HEK293T (cell line): ENCODE measurements at regions not wholly inside any gene's neighbourhood (a gene's known extent, or its start where the extent isn't known, plus 50 kb on each side); places are given as distances from the start of the nearest gene placed in this dataset.

Experiments
- CTCF ChIA-PET: fragments of 350-600 bp; formaldehyde crosslinking; extraction: SDS; loops from one replicate; lab custom pipeline; 2021; ENCODE audit warnings: antibody characterized with exemption, inconsistent platforms; lab: Yijun Ruan, JAX
- POLR2A ChIA-PET: fragments of 350-600 bp; formaldehyde crosslinking; extraction: SDS; loops from one replicate; lab custom pipeline; 2020; ENCODE audit warnings: antibody characterized with exemption, inconsistent platforms; lab: Yijun Ruan, JAX
- DNase-seq: peaks from one replicate; pipeline ENCODE4 v3.0.0; 2012; ENCODE audit warnings: mixed read lengths; ENCODE audit errors: extremely low spot score
- ARNT ChIP-seq: fragments of 450-650 bp; IDR thresholded peaks from 2 replicates; pipeline ENCODE4 v1.6.1; 2017; ENCODE audit warnings: mild to moderate bottlenecking
- BHLHE40 ChIP-seq: fragments of 450-650 bp; IDR thresholded peaks from 2 replicates; pipeline ENCODE4 v1.6.1; 2016; ENCODE audit warnings: mild to moderate bottlenecking, moderate library complexity, borderline replicate concordance
- CTBP1 ChIP-seq: fragments of 450-650 bp; IDR thresholded peaks from 2 replicates; pipeline ENCODE4 v1.6.1; 2016; ENCODE audit warnings: borderline replicate concordance
- ELF4 ChIP-seq: fragments of 450-650 bp; IDR thresholded peaks from 2 replicates; pipeline ENCODE4 v1.6.1; 2017; ENCODE audit warnings: antibody characterized with exemption
- FOXA1 ChIP-seq: fragments of 450-650 bp; IDR thresholded peaks from 2 replicates; pipeline ENCODE4 v1.6.1; 2016; ENCODE audit warnings: mild to moderate bottlenecking
- FOXK2 ChIP-seq: fragments of 450-650 bp; IDR thresholded peaks from 2 replicates; pipeline ENCODE4 v1.6.1; 2016; ENCODE audit warnings: mild to moderate bottlenecking
- FOXM1 ChIP-seq: fragments of 450-650 bp; IDR thresholded peaks from 2 replicates; pipeline ENCODE4 v1.6.1; 2017; ENCODE audit warnings: mild to moderate bottlenecking, borderline replicate concordance
- HDGF ChIP-seq: fragments of 450-650 bp; IDR thresholded peaks from 2 replicates; pipeline ENCODE4 v1.6.1; 2017; ENCODE audit warnings: antibody characterized with exemption, borderline replicate concordance
- L3MBTL2 ChIP-seq: fragments of 450-650 bp; conservative IDR thresholded peaks from 2 replicates; pipeline ENCODE4 v1.6.1; 2016; ENCODE audit warnings: mild to moderate bottlenecking
- LEF1 ChIP-seq: fragments of 450-650 bp; IDR thresholded peaks from 2 replicates; pipeline ENCODE4 v1.6.1; 2017; ENCODE audit warnings: mild to moderate bottlenecking, borderline replicate concordance
- NFRKB ChIP-seq: fragments of 450-650 bp; IDR thresholded peaks from 2 replicates; pipeline ENCODE4 v1.6.1; 2016; ENCODE audit warnings: mild to moderate bottlenecking, moderate library complexity
- SP1 ChIP-seq: fragments of 450-650 bp; IDR thresholded peaks from 2 replicates; pipeline ENCODE4 v1.6.1; 2017
- SUZ12 ChIP-seq: fragments of 450-650 bp; IDR thresholded peaks from 2 replicates; pipeline ENCODE4 v1.6.1; 2016; ENCODE audit warnings: mild to moderate bottlenecking
- TARDBP ChIP-seq: fragments of 450-650 bp; IDR thresholded peaks from 2 replicates; pipeline ENCODE4 v1.6.1; 2016
- ZNF384 ChIP-seq: fragments of 450-650 bp; IDR thresholded peaks from 2 replicates; pipeline ENCODE4 v1.6.1; 2016
- TF ChIP-seq, protein P1 (sequence below): fragments of 450-650 bp; IDR thresholded peaks from 2 replicates; pipeline ENCODE4 v1.6.1; 2016

DNA sequence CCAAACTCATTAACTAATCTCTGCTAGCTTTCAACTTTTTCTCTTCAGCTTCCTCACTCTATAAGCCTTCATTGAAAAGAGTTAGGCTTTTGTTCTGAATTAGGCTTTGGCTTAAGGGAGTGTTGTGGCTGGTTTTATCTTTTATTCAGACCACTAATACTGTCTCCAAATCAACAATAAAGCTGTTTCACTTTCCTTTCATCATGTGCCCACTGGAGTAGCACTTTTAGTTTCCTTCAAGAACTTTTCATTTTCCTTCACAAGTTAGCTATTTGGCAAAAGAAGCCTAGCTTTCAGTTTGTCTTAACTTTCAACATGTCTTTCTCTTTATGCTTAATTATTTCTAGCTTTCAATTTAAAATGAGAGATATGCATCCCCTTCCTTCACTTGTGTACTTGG, 271.7 kb upstream of the FSIP2 start:
- ChIA-PET CTCF (no interaction called here), POLR2A (no interaction called here)
- TF ChIP-seq ARNT (no peak), SP1 (no peak), CTBP1 (no peak), BHLHE40 (no peak), FOXM1 (no peak), NFRKB (no peak), L3MBTL2 (no peak)
- DNase-seq: no peak

DNA sequence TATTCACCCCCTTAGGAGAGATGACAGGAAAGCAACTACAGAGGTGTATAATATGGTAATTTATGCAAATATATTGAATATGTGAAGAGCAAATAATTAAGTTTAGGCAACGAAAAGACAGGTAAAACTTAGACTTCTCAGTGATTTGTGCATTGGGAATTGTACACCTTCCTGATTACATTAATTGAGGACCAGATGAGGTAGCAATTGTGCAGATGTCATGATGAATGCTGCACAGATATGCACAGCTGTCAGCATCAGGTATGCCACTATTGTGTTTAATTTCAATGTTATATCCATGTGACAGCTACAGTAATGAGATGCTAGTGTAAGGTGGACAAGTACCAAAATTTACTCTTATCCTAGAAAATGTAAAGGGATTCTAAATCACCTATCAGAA, 267.2 kb upstream of the FSIP2 start:
- DNase-seq: no peak
- ChIA-PET CTCF (no interaction called here), POLR2A (no interaction called here)
- TF ChIP-seq CTBP1 (no peak), L3MBTL2 (no peak), ELF4 (no peak), FOXA1 (no peak), LEF1 (no peak), SUZ12 (no peak)

DNA sequence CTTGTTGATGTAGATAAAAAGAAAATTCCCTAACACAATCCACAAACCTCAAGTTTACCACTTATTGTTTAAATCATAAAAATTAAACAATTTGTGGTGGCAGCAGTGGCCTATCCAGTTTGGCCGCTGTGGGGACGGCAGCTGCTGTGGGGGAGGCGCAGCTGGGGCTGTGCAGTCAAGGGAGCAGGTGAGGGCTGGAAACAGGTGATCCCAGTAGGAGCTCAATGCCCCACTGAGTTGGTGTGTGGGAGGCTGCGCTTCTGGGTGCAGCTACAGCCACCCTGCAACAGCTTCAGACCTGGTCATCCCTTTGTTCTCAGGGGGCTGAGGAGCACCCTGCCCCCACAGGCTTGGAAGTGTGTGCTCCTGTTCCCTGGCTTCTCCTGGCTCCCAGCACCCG, 266.0 kb upstream of the FSIP2 start:
- TF ChIP-seq BHLHE40: no peak
- TF ChIP-seq SP1: no peak
- TF ChIP-seq FOXA1: no peak
- no peak for TF ChIP-seq TARDBP
- no peak for TF ChIP-seq CTBP1
- no peak for TF ChIP-seq ZNF384
- no peak for TF ChIP-seq ARNT
- TF ChIP-seq, protein P1, sequence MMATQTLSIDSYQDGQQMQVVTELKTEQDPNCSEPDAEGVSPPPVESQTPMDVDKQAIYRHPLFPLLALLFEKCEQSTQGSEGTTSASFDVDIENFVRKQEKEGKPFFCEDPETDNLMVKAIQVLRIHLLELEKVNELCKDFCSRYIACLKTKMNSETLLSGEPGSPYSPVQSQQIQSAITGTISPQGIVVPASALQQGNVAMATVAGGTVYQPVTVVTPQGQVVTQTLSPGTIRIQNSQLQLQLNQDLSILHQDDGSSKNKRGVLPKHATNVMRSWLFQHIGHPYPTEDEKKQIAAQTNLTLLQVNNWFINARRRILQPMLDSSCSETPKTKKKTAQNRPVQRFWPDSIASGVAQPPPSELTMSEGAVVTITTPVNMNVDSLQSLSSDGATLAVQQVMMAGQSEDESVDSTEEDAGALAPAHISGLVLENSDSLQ: no peak
- TF ChIP-seq L3MBTL2: no peak
- TF ChIP-seq FOXK2: no peak
- TF ChIP-seq FOXM1: no peak
- TF ChIP-seq NFRKB: no peak
- CTCF ChIA-PET: no interaction called here
- DNase-seq: no peak

DNA sequence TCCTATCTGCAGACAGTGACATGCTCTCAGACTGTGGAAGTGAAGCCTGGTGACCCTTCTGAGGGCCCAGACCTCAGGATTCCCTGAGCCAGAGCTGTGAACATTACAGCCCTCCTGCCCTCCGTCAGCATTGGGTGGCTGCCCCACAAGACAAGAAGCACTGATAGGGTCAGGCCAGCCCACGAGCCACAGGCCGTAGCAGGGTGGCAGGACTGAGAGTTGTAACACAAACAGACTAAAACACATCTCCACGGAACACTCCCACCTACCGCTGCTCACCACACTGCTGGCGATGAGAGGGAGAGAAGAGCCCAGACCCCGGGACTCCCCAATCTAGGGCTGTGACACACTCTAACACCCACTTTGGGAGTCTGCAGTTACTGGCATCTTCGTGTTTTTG, 264.8 kb upstream of the FSIP2 start:
- ChIA-PET POLR2A (no interaction called here), CTCF (no interaction called here)
- no peak for DNase-seq
- TF ChIP-seq ELF4 (no peak), FOXA1 (no peak), L3MBTL2 (no peak), LEF1 (no peak), HDGF (no peak), ARNT (no peak), CTBP1 (no peak), TARDBP (no peak), SP1 (no peak), FOXK2 (no peak), BHLHE40 (no peak)

More for the DNA sequence above, 266.0 kb upstream of the FSIP2 start:
- POLR2A ChIA-PET: no interaction called here

DNA sequence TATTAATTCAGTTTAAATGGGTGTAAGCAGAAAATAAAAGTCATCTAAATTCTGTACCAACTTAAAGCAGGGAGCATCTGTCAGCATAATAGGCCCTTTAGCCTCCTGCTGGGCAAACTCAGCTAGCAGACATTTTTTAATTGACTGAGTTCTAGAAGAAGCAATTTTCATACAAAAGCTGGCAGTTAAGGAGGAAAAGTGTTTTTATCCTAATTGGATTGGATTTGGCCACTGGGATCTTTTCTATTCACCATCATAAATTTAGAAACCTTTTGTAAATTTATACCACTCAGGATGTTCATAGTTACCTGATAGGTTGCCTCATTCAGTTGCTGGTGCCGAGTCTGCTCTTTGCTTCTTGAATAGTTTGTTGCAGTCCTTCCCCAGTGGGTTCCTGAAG, 262.7 kb upstream of the FSIP2 start:
- TF ChIP-seq, protein P1: no peak
- no peak for TF ChIP-seq ZNF384
- no peak for TF ChIP-seq BHLHE40
- no peak for TF ChIP-seq FOXK2
- TF ChIP-seq HDGF: no peak
- TF ChIP-seq SP1: no peak
- no peak for TF ChIP-seq L3MBTL2
- TF ChIP-seq ARNT: no peak
- no peak for TF ChIP-seq TARDBP
- TF ChIP-seq FOXM1: no peak
- no peak for TF ChIP-seq LEF1
- no peak for TF ChIP-seq CTBP1
- DNase-seq: no peak
- ChIA-PET CTCF (interaction anchor here (0.6 kb wide), 1 partner anchor 263 kb away, joined by 3 read pairs; no protein-coding TSS in a partner anchor), POLR2A (no interaction called here)

DNA sequence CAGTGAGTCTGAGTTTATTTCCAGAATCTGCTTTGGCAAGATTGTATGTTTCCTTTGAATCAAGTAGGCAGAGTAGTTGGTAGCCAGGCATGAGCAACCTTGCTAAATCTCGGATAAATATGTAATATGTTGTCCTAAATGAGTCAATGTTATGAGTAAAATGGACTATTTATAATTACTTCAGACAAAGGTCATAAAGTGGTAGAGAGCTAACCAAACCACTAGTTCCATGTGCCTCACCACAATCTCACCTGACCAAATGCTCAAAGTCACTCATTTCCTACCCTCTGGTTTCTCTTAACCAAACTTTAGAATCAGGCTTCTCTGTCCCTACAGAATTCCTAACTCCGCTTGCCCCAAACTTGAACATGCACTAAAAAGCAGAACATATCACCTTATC, 261.2 kb upstream of the FSIP2 start:
- TF ChIP-seq FOXM1 (no peak), FOXA1 (no peak), BHLHE40 (no peak), ELF4 (no peak), L3MBTL2 (no peak), LEF1 (no peak), NFRKB (no peak), ZNF384 (no peak), SP1 (no peak), FOXK2 (no peak), HDGF (no peak), TARDBP (no peak), SUZ12 (no peak), ARNT (no peak)
- TF ChIP-seq, protein P1: no peak
- DNase-seq: no peak
- POLR2A ChIA-PET: no interaction called here
- CTCF ChIA-PET: no interaction called here
